Activated CD4-positive, alpha-beta T cell treated with anti-CD3 and anti-CD28 coated beads, Interleukin-2, amount 50 U/mL, for 24 hours (primary cell): ENCODE measurements at regions not wholly inside any gene's neighbourhood (a gene's known extent, or its start where the extent isn't known, plus 50 kb on each side); places are given as distances from the start of the nearest gene placed in this dataset.

ENCODE experiments used
- DNase-seq, 2 donors: peaks; one replicate each; pipeline ENCODE4 v3.0.0-alpha.2; 2020; ENCODE audit warnings: low read depth in 1 of 2, low spot score in 1 of 2

- no peak for DNase-seq
Observed at GRCh38 chr2:196433116-196433515, 206.4 kb upstream of the CCDC150 start.

GRCh38 chr2:196434217-196434616, 205.3 kb upstream of the CCDC150 start:
- DNase-seq, result no peak

GRCh38 chr2:196435189-196435588, 204.3 kb upstream of the CCDC150 start:
- no peak for DNase-seq

GRCh38 chr2:196437626-196438025, 201.9 kb upstream of the CCDC150 start:
- DNase-seq, result no peak

GRCh38 chr2:196439760-196440159, 199.8 kb upstream of the CCDC150 start:
- DNase-seq, result no peak

GRCh38 chr2:196440413-196440812, 199.1 kb upstream of the CCDC150 start:
- DNase-seq, result no peak

- DNase-seq, result no peak
Observed at GRCh38 chr2:196441527-196441926, 198.0 kb upstream of the CCDC150 start.

GRCh38 chr2:196442211-196442610, 197.3 kb upstream of the CCDC150 start:
- no peak for DNase-seq

GRCh38 chr2:196444442-196444841, 195.1 kb upstream of the CCDC150 start:
- DNase-seq, result no peak

GRCh38 chr2:196445991-196446390, 193.5 kb upstream of the CCDC150 start:
- no peak for DNase-seq

GRCh38 chr2:196448407-196449079, 191.0 kb upstream of the CCDC150 start:
- no peak for DNase-seq

GRCh38 chr2:196449083-196449482, 190.4 kb upstream of the CCDC150 start:
- no peak for DNase-seq

GRCh38 chr2:196452758-196453157, 186.8 kb upstream of the CCDC150 start:
- DNase-seq, result no peak

GRCh38 chr2:196453613-196454047, 185.9 kb upstream of the CCDC150 start:
- peak in 1 of 2 donors; percentile 27 for DNase-seq

GRCh38 chr2:196454492-196454891, 185.0 kb upstream of the CCDC150 start:
- DNase-seq, result no peak

GRCh38 chr2:196459539-196459938, 180.0 kb upstream of the CCDC150 start:
- DNase-seq, result no peak

GRCh38 chr2:196463706-196464105, 175.8 kb upstream of the CCDC150 start:
- no peak for DNase-seq

- no peak for DNase-seq
Observed at GRCh38 chr2:196464311-196464710, 175.2 kb upstream of the CCDC150 start.

GRCh38 chr2:196466581-196466980, 172.9 kb upstream of the CCDC150 start:
- no peak for DNase-seq

- no peak for DNase-seq
Observed at GRCh38 chr2:196468394-196468793, 171.1 kb upstream of the CCDC150 start.

- no peak for DNase-seq
Observed at GRCh38 chr2:196473617-196474016, 165.9 kb upstream of the CCDC150 start.

- no peak for DNase-seq
Observed at GRCh38 chr2:196475611-196476010, 163.9 kb upstream of the CCDC150 start.

GRCh38 chr2:196478588-196478987, 160.9 kb upstream of the CCDC150 start:
- DNase-seq, result no peak
